Type B pancreatic cell (in vitro differentiated cells): ENCODE measurements at regions not wholly inside any gene's neighbourhood (a gene's known extent, or its start where the extent isn't known, plus 50 kb on each side); places are given as distances from the start of the nearest gene placed in this dataset.

Experiments used
- DNase-seq: peaks from one replicate; pipeline ENCODE4 v3.0.0; 2021; ENCODE audit warnings: mixed read lengths; ENCODE audit not compliant: unreplicated experiment; ENCODE audit errors: extremely low spot score
- H3K27ac Mint-ChIP-seq: 2 replicates; pipeline ENCODE4 v1.8.0; 2021; ENCODE audit warnings: mild to moderate bottlenecking, mixed read lengths
- H3K27me3 Mint-ChIP-seq: 2 replicates; pipeline ENCODE4 v1.8.0; 2021; ENCODE audit warnings: mixed read lengths
- H3K36me3 Mint-ChIP-seq: 2 replicates; pipeline ENCODE4 v1.8.0; 2021; ENCODE audit warnings: mixed read lengths
- H3K4me1 Mint-ChIP-seq: one replicate; pipeline ENCODE4 v1.8.0; 2021; ENCODE audit warnings: mixed read lengths; ENCODE audit not compliant: unreplicated experiment
- H3K4me3 Mint-ChIP-seq: 2 replicates; pipeline ENCODE4 v1.8.0; 2021; ENCODE audit warnings: mild to moderate bottlenecking, mixed read lengths
- H3K9me3 Mint-ChIP-seq: 2 replicates; pipeline ENCODE4 v1.8.0; 2021; ENCODE audit warnings: mixed read lengths
- CTCF ChIP-seq: fragments of 200-600 bp; sonication (generic); conservative IDR thresholded peaks from 2 replicates; pipeline ENCODE4 v1.5.0; 2021; ENCODE audit warnings: antibody characterized with exemption, mild to moderate bottlenecking

- Mint-ChIP-seq H3K9me3 (no peaks in the 10 kb centered on the region), H3K4me1 (no peaks in the 10 kb centered on the region), H3K27ac (no peak overlapping the region), H3K27me3 (no peaks in the 10 kb centered on the region), H3K4me3 (no peak overlapping the region), H3K36me3 (no peaks in the 10 kb centered on the region)
- DNase-seq: no peak
- TF ChIP-seq CTCF: no peak
Observed at GRCh38 chr20:50439539-50440453, 70.4 kb upstream of the PTPN1 start.

GRCh38 chr20:50442512-50442911 is 67.7 kb upstream of the PTPN1 start:
- H3K27ac Mint-ChIP-seq: no peak overlapping the region
- DNase-seq: no peak
- peaks cover 3% of the 10 kb centered on the region for H3K27me3 Mint-ChIP-seq
- peaks cover 16% of the 10 kb centered on the region for H3K4me1 Mint-ChIP-seq
- H3K4me3 Mint-ChIP-seq: no peak overlapping the region
- H3K36me3 Mint-ChIP-seq: no peaks in the 10 kb centered on the region
- no peak for TF ChIP-seq CTCF
- no peaks in the 10 kb centered on the region for H3K9me3 Mint-ChIP-seq

- peaks cover 7% of the 10 kb centered on the region for H3K27me3 Mint-ChIP-seq
- no peak for DNase-seq
- TF ChIP-seq CTCF: no peak
- H3K4me3 Mint-ChIP-seq: no peak overlapping the region
- H3K27ac Mint-ChIP-seq: no peak overlapping the region
- no peaks in the 10 kb centered on the region for H3K36me3 Mint-ChIP-seq
- peaks cover 4% of the 10 kb centered on the region for H3K9me3 Mint-ChIP-seq
- peaks cover 25% of the 10 kb centered on the region for H3K4me1 Mint-ChIP-seq
Observed at GRCh38 chr20:50445354-50446151, 64.6 kb upstream of the PTPN1 start.

GRCh38 chr20:50446351-50447101 is 63.7 kb upstream of the PTPN1 start:
- Mint-ChIP-seq H3K9me3 (peaks cover 4% of the 10 kb centered on the region), H3K27ac (no peak overlapping the region), H3K4me3 (no peak overlapping the region), H3K27me3 (peaks cover 11% of the 10 kb centered on the region), H3K4me1 (peaks cover 33% of the 10 kb centered on the region), H3K36me3 (no peaks in the 10 kb centered on the region)
- no peak for DNase-seq
- no peak for TF ChIP-seq CTCF

GRCh38 chr20:50447102-50447804 is 62.9 kb upstream of the PTPN1 start:
- Mint-ChIP-seq H3K9me3 (peaks cover 4% of the 10 kb centered on the region), H3K27ac (no peak overlapping the region)

More at GRCh38 chr20:50447102-50447804, 62.9 kb upstream of the PTPN1 start:
- no peak for DNase-seq
- Mint-ChIP-seq H3K27me3 (peaks cover 11% of the 10 kb centered on the region), H3K4me3 (no peak overlapping the region), H3K4me1 (peaks cover 33% of the 10 kb centered on the region), H3K36me3 (no peaks in the 10 kb centered on the region)
- no peak for TF ChIP-seq CTCF
